ENCODE measurements at regions not wholly inside any gene's neighbourhood (a gene's known extent, or its start where the extent isn't known, plus 50 kb on each side); places are given as distances from the start of the nearest gene placed in this dataset.

- no peak for TF ChIP-seq CTCF (IDR thresholded peaks at IDR 0.05; ENCODE audit: poor library complexity)
- no peak for TF ChIP-seq EZH2 (IDR thresholded peaks at IDR 0.05; ENCODE audit: borderline replicate concordance)
- TF ChIP-seq EZH2phosphoT487 (IDR thresholded peaks at IDR 0.05; ENCODE audit: low read depth, severe bottlenecking, unreplicated experiment): no peak
Observed at GRCh38 chr10:58086144-58086762, 181.4 kb downstream of the IPMK start.

All from hepatocyte (in vitro differentiated cells).